Mesendoderm (in vitro differentiated cells): ENCODE measurements at regions not wholly inside any gene's neighbourhood (a gene's known extent, or its start where the extent isn't known, plus 50 kb on each side); places are given as distances from the start of the nearest gene placed in this dataset.

Source experiments
- DNase-seq: peaks from one replicate; pipeline ENCODE4 v3.0.0; 2013
- H2AK5ac ChIP-seq: 2 replicates; pipeline ENCODE4 v1.6.1; 2013; ENCODE audit warnings: low read length, inconsistent platforms
- H2BK120ac ChIP-seq: 2 replicates; pipeline ENCODE4 v1.6.1; 2013; ENCODE audit warnings: low read depth, mild to moderate bottlenecking, low read length, moderate library complexity, mixed read lengths
- H2BK15ac ChIP-seq: replicated peaks from 2 replicates; pipeline ENCODE4 v1.6.1; 2013; ENCODE audit warnings: low read depth, mild to moderate bottlenecking, moderate library complexity
- H2BK5ac ChIP-seq: 2 replicates; pipeline ENCODE4 v1.6.1; 2013; ENCODE audit warnings: low read length, inconsistent platforms
- H3K18ac ChIP-seq: 2 replicates; pipeline ENCODE4 v1.6.1; 2013; ENCODE audit warnings: mild to moderate bottlenecking, low read length, mixed read lengths
- H3K23ac ChIP-seq: one replicate; pipeline ENCODE4 v1.6.1; 2013; ENCODE audit warnings: low read length
- H3K27ac ChIP-seq: 2 replicates; pipeline ENCODE4 v1.5.1; 2013; ENCODE audit warnings: low read depth, mild to moderate bottlenecking, inconsistent platforms, low read length, moderate library complexity
- H3K27me3 ChIP-seq: 2 replicates; pipeline ENCODE4 v1.6.1; 2013; ENCODE audit warnings: low read length, control low read depth, mild to moderate bottlenecking, inconsistent platforms; ENCODE audit not compliant: insufficient read depth, poor library complexity
- H3K36me3 ChIP-seq: 2 replicates; pipeline ENCODE4 v1.6.1; 2013; ENCODE audit warnings: low read length, inconsistent platforms; ENCODE audit not compliant: control insufficient read depth, insufficient read depth
- H3K4ac ChIP-seq: one replicate; pipeline ENCODE4 v1.6.1; 2013; ENCODE audit warnings: low read depth, mild to moderate bottlenecking, low read length, moderate library complexity
- H3K4me1 ChIP-seq: 2 replicates; pipeline ENCODE4 v1.6.1; 2013; ENCODE audit warnings: low read depth, low read length, inconsistent platforms; ENCODE audit not compliant: control insufficient read depth
- H3K4me2 ChIP-seq: 2 replicates; pipeline ENCODE4 v1.6.1; 2013; ENCODE audit warnings: low read length
- H3K4me3 ChIP-seq: 2 replicates; pipeline ENCODE4 v1.5.1; 2013; ENCODE audit warnings: mild to moderate bottlenecking, low read length
- H3K56ac ChIP-seq: one replicate; pipeline ENCODE4 v1.6.1; 2013; ENCODE audit warnings: low read length
- H3K79me1 ChIP-seq: 2 replicates; pipeline ENCODE4 v1.6.1; 2013; ENCODE audit warnings: low read length, inconsistent platforms
- H3K79me2 ChIP-seq: 2 replicates; pipeline ENCODE4 v1.6.1; 2013; ENCODE audit warnings: mild to moderate bottlenecking, low read length; ENCODE audit not compliant: control insufficient read depth, insufficient read depth
- H3K9ac ChIP-seq: 2 replicates; pipeline ENCODE4 v1.6.1; 2013; ENCODE audit warnings: low read length, inconsistent platforms
- H4K5ac ChIP-seq: one replicate; pipeline ENCODE4 v1.6.1; 2013; ENCODE audit warnings: low read length
- H4K8ac ChIP-seq: one replicate; pipeline ENCODE4 v1.6.1; 2013; ENCODE audit warnings: low read depth, mild to moderate bottlenecking, control low read depth, low read length, moderate library complexity
- WGBS: extraction: QIAGEN DNeasy Blood & Tissue Kit; methylation state at CpG from one replicate; pipeline ENCODE4 v1.1.7; 2013; ENCODE audit warnings: low lambda C conversion rate, missing lambda C conversion rate; ENCODE audit not compliant: insufficient coverage; ENCODE audit errors: extremely low coverage; 5-methylcytosine and 5-hydroxymethylcytosine counted together

GRCh38 chr5:89441965-89442364 lies 559.0 kb upstream of the MEF2C start:
- no peak overlapping the region for H3K27ac ChIP-seq
- H2BK120ac ChIP-seq: no peak overlapping the region
- H3K23ac ChIP-seq: no peak overlapping the region
- H3K4ac ChIP-seq: no peak overlapping the region
- no peak for DNase-seq
- no peak overlapping the region for H3K9ac ChIP-seq
- no peaks in the 10 kb centered on the region for H3K4me1 ChIP-seq
- no peaks in the 10 kb centered on the region for H3K79me1 ChIP-seq
- no peak overlapping the region for H4K5ac ChIP-seq
- no peaks in the 10 kb centered on the region for H3K36me3 ChIP-seq
- H3K18ac ChIP-seq: no peak overlapping the region
- H2AK5ac ChIP-seq: no peak overlapping the region
- H3K56ac ChIP-seq: no peak overlapping the region
- no peak overlapping the region for H2BK5ac ChIP-seq
- no peak overlapping the region for H3K4me2 ChIP-seq
- H4K8ac ChIP-seq: no peak overlapping the region
- no peak overlapping the region for H3K4me3 ChIP-seq
- no peaks in the 10 kb centered on the region for H3K79me2 ChIP-seq
- no peak overlapping the region for H2BK15ac ChIP-seq
- H3K27me3 ChIP-seq: no peaks in the 10 kb centered on the region

GRCh38 chr5:89440670-89441069 lies 557.7 kb upstream of the MEF2C start:
- Histone ChIP-seq H3K4me3 (no peak overlapping the region), H2BK5ac (no peak overlapping the region), H2BK120ac (no peak overlapping the region), H4K8ac (no peak overlapping the region), H3K4me2 (no peak overlapping the region), H2AK5ac (no peak overlapping the region), H3K79me2 (no peaks in the 10 kb centered on the region), H3K36me3 (no peaks in the 10 kb centered on the region), H3K18ac (no peak overlapping the region), H3K27ac (no peak overlapping the region), H3K9ac (no peak overlapping the region), H2BK15ac (no peak overlapping the region), H3K23ac (no peak overlapping the region), H4K5ac (no peak overlapping the region), H3K56ac (no peak overlapping the region), H3K79me1 (no peaks in the 10 kb centered on the region), H3K4me1 (no peaks in the 10 kb centered on the region), H3K27me3 (no peaks in the 10 kb centered on the region), H3K4ac (no peak overlapping the region)
- WGBS: no CpG with 5 or more reads among the region's 2 CpGs
- no peak for DNase-seq

GRCh38 chr5:89437450-89438435 lies 554.8 kb upstream of the MEF2C start:
- Histone ChIP-seq H3K23ac (no peak overlapping the region), H2AK5ac (no peak overlapping the region), H3K79me2 (no peaks in the 10 kb centered on the region), H3K27ac (no peak overlapping the region), H3K4me1 (no peaks in the 10 kb centered on the region), H3K18ac (no peak overlapping the region), H3K4me2 (no peak overlapping the region), H2BK120ac (no peak overlapping the region), H4K5ac (no peak overlapping the region), H4K8ac (no peak overlapping the region), H3K4me3 (no peak overlapping the region), H3K9ac (no peak overlapping the region), H3K56ac (no peak overlapping the region), H3K79me1 (no peaks in the 10 kb centered on the region), H2BK15ac (no peak overlapping the region), H3K27me3 (no peaks in the 10 kb centered on the region), H3K36me3 (no peaks in the 10 kb centered on the region), H2BK5ac (no peak overlapping the region), H3K4ac (no peak overlapping the region)
- no peak for DNase-seq
- WGBS: no CpG with 5 or more reads among the region's 4 CpGs

- Histone ChIP-seq H2AK5ac (no peak overlapping the region), H3K27ac (no peak overlapping the region), H2BK15ac (no peak overlapping the region), H3K4ac (no peak overlapping the region), H3K79me2 (no peaks in the 10 kb centered on the region), H2BK120ac (no peak overlapping the region), H3K4me3 (no peak overlapping the region), H3K27me3 (no peaks in the 10 kb centered on the region), H3K9ac (no peak overlapping the region), H3K4me2 (no peak overlapping the region), H3K4me1 (no peaks in the 10 kb centered on the region), H3K79me1 (no peaks in the 10 kb centered on the region), H4K5ac (no peak overlapping the region), H3K56ac (no peak overlapping the region), H3K36me3 (no peaks in the 10 kb centered on the region), H4K8ac (no peak overlapping the region), H3K18ac (no peak overlapping the region), H2BK5ac (no peak overlapping the region), H3K23ac (no peak overlapping the region)
- no CpG with 5 or more reads among the region's 3 CpGs for WGBS
- DNase-seq: no peak
Observed at GRCh38 chr5:89436464-89436863, 553.5 kb upstream of the MEF2C start.

- Histone ChIP-seq H4K5ac (no peak overlapping the region), H3K9ac (no peak overlapping the region), H3K18ac (no peak overlapping the region), H2AK5ac (no peak overlapping the region), H3K79me1 (no peaks in the 10 kb centered on the region), H2BK120ac (no peak overlapping the region), H3K36me3 (no peaks in the 10 kb centered on the region), H3K4ac (no peak overlapping the region), H4K8ac (no peak overlapping the region), H2BK15ac (no peak overlapping the region), H3K27ac (no peak overlapping the region), H3K27me3 (no peaks in the 10 kb centered on the region), H3K56ac (no peak overlapping the region), H3K4me3 (no peak overlapping the region), H3K23ac (no peak overlapping the region), H3K79me2 (no peaks in the 10 kb centered on the region), H3K4me2 (no peak overlapping the region), H2BK5ac (no peak overlapping the region), H3K4me1 (no peaks in the 10 kb centered on the region)
- no peak for DNase-seq
- no CpG with 5 or more reads among the region's 4 CpGs for WGBS
Observed at GRCh38 chr5:89435347-89435746, 552.4 kb upstream of the MEF2C start.

- no peaks in the 10 kb centered on the region for H3K79me2 ChIP-seq
- no peak overlapping the region for H3K18ac ChIP-seq
- no peak overlapping the region for H3K9ac ChIP-seq
- H3K4me1 ChIP-seq: no peaks in the 10 kb centered on the region
- no peak overlapping the region for H2AK5ac ChIP-seq
- no peaks in the 10 kb centered on the region for H3K27me3 ChIP-seq
- no peak overlapping the region for H2BK15ac ChIP-seq
- H4K8ac ChIP-seq: no peak overlapping the region
- H2BK5ac ChIP-seq: no peak overlapping the region
- no peak overlapping the region for H3K4ac ChIP-seq
- no peak overlapping the region for H3K4me2 ChIP-seq
- H4K5ac ChIP-seq: no peak overlapping the region
- WGBS: no CpG with 5 or more reads among the region's 1 CpG
- no peaks in the 10 kb centered on the region for H3K36me3 ChIP-seq
- DNase-seq: no peak
- H3K27ac ChIP-seq: no peak overlapping the region
- no peak overlapping the region for H3K4me3 ChIP-seq
- no peaks in the 10 kb centered on the region for H3K79me1 ChIP-seq
- no peak overlapping the region for H2BK120ac ChIP-seq
- no peak overlapping the region for H3K56ac ChIP-seq
- no peak overlapping the region for H3K23ac ChIP-seq
Observed at GRCh38 chr5:89428624-89429023, 545.6 kb upstream of the MEF2C start.
